ENCODE measurements at regions not wholly inside any gene's neighbourhood (a gene's known extent, or its start where the extent isn't known, plus 50 kb on each side); places are given as distances from the start of the nearest gene placed in this dataset.

DNA sequence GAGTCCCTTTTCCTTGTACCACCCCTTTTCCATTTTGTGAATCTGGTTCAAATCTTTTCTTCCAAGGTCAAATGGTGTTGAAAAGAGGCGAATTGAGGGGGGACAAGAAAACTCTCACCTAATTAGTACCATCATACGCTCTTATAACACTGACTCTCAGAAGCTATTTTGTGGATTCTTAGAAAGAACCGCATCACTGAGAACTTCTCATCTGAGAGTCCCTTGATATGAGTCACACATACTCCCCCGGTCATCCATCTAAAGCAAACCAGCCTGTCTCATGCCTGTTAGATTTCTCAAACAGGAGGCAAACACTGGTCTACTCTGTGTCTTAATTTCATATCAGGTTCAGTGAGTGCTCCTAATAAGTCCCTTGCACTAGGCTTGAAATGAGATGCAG, 76.5 kb upstream of the SPRED1 start:
- DNase-seq: no peak

DNA sequence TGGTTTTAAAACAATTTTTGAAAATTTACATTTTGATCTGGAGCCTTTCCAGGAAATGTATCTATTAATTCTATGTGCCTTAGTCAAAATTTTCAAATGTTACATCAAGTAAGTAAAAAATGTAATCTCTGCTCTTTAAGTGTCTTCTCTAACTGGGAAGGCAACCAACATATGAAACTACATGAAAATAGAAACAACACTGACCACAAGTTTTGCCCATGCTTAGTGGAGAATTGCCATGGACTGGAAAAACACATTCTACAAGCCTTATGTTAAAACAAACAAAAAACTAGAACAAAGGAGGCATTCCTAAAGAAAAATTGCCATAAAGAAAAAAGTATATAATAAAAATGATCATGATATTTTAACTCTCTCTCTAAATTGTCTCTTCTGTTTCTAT, 75.9 kb upstream of the SPRED1 start:
- no peak for DNase-seq

- no peak for DNase-seq
These were observed 69.7 kb upstream of the SPRED1 start for GRCh38 chr15:38182900-38183299.

- no peak for DNase-seq
These were observed 66.1 kb upstream of the SPRED1 start for GRCh38 chr15:38186507-38186906.

DNA sequence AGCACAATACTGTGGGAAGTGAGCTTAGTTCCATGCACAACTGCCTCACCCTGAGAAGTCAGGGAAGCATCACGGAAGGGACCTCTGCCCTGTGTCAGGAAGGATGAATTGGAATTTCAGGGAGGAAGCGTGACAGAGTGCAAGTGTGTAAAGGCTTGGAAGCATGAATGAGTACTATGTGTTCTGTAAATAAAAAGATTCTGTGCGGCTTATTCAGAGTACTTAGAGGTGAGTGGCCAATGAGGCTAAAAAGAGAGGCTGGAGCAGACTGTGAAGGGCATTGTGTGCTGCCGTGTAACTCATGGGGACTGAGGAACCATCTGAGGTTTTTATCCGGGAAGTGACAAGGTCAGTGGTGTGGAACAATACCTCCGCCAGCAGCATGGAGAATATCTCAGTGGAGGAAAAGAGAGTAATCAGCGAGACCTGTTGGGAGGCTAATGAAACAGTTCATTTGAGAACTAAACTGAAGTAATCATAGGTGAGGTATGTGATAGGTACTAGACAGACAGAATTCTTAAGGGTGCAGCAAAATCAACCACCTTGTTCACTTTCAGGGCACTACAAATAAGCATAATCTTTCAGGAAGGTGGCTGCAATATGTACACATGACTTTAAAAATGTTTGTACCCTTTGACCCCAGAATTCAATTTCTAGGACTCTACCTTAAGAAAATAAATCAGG, 64.9 kb upstream of the SPRED1 start:
- DNase-seq: no peak

DNA sequence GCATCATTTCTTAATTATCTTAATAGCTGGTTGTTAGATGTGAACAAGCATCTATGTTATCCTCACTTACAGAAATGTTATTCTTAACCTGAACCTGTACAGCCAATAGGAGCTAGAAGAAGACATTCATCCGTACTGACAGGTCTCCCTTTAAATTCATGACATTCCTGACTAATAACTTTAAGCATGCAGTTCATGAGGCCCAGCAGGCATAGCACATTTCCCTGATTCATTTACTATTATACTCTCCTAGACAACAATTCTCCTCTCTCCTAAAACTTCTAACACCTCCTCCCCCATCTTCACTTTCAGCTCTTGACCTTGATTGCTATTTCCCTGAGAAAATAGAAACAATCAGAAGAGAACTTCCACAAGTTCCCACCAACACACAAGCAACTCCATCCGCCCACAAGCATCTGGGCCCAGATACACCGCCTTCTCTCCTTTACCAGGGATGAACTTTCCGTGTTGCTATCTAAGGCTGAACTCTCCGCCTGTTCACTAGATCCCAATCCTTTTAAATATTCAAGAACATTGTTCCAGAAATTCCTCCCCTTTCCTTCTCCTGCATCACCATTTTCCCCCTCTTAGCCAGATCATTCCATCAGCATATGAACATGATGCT, 62.9 kb upstream of the SPRED1 start:
- no peak for DNase-seq

- DNase-seq: no peak
These were observed 62.1 kb upstream of the SPRED1 start for GRCh38 chr15:38190501-38190900.

GRCh38 chr15:38192496-38192895, 60.1 kb upstream of the SPRED1 start:
- no peak for DNase-seq

DNA sequence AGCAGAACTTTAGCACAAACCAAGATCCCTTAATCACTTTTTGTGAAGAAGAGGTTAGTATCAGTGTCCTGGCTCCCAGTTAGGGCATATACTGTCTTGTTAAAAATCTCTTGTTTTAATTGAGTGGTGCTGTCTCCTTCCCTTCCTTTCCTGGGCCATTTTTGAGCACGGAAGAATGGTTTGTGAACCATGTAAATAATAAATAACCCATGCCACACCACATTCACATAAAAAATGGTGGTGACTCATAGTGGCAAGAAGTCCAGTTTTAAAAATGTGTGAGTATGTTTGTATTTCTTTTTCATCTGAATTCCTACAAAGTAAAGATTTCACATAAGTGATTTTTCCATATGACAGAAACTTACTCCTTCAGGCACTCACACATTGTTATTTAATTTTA, 59.1 kb upstream of the SPRED1 start:
- DNase-seq: no peak

DNA sequence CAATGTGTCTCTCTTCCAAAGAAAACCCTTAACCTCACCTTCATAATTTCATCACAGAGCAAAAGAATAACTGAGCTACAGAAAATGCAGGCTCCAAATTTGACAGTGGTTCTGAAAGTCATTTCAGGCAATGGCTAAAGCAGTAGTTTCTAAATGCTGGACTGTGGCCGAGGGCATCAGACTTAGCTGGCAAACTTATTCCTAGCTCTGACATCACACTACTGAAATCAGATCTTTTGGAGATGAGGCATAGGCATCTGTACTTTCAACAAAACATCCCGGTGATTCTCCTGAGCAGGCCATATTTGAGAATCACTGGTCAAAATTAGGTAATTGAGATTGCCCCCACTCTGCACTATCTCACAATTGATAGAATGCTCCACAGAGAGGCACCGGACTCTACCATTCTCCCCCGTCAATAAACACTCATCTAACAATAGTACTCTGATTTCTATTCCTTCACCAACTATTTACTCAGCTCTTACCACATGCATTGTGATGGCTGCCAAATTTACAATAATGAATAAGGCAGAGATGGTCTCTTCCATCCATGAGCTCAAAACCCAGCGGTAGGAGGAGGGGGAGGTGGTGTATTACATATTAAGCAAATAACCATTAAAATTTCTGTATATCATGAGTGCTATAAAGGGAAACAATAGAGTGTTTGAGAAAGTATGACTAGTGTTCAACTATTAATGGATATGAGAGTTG, 57.3 kb upstream of the SPRED1 start:
- DNase-seq: no peak

DNA sequence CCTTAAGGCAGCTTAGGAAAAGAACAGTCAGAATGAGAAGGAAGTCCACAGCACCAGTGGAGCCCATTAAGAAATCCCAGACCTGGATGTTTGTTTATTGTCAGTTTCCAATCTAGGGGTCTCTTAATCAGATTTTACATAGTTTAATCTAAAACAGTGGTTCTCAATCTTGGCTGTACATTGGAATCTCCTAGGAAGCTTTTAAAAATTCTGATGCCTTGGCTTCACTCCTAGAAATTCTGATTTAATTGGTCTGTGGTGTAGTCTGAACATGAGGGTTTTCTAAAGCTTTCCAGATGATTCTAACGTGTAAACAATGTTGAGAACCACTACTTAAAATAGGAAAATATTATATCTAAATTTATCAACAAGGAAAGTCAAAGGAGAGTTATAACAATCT, 56.6 kb upstream of the SPRED1 start:
- DNase-seq: no peak

- DNase-seq: no peak
These were observed 55.1 kb upstream of the SPRED1 start for GRCh38 chr15:38197553-38197952.

GRCh38 chr15:38201714-38202113, 50.9 kb upstream of the SPRED1 start:
- DNase-seq: peak in 1 of 2 donors; percentile 30

DNA sequence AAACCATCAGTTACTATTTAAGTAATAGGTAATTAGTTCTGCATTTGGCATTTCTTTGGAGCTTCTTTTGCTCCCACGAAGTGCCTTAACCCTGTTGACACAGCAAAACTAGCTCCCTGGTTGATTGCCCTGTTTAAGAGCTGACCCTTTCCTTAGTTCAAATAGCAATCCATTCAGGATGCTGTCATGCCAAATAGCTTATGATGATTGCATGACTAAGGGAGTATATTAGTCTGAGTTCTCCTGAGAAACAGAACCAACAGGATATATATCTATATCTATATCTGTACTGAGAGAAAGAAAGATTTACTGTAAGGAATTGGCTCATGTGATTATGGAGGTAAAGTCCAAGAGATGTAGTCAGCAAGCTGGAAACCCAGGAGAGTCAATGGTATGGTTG, 50.3 kb upstream of the SPRED1 start:
- DNase-seq: no peak
